Mesendoderm (in vitro differentiated cells): ENCODE measurements at regions not wholly inside any gene's neighbourhood (a gene's known extent, or its start where the extent isn't known, plus 50 kb on each side); places are given as distances from the start of the nearest gene placed in this dataset.

Experiments used
- DNase-seq: peaks from one replicate; pipeline ENCODE4 v3.0.0; 2013
- H2AK5ac ChIP-seq: 2 replicates; pipeline ENCODE4 v1.6.1; 2013; ENCODE audit warnings: low read length, inconsistent platforms
- H2BK120ac ChIP-seq: 2 replicates; pipeline ENCODE4 v1.6.1; 2013; ENCODE audit warnings: low read depth, mild to moderate bottlenecking, low read length, moderate library complexity, mixed read lengths
- H2BK15ac ChIP-seq: replicated peaks from 2 replicates; pipeline ENCODE4 v1.6.1; 2013; ENCODE audit warnings: low read depth, mild to moderate bottlenecking, moderate library complexity
- H2BK5ac ChIP-seq: 2 replicates; pipeline ENCODE4 v1.6.1; 2013; ENCODE audit warnings: low read length, inconsistent platforms
- H3K18ac ChIP-seq: 2 replicates; pipeline ENCODE4 v1.6.1; 2013; ENCODE audit warnings: mild to moderate bottlenecking, low read length, mixed read lengths
- H3K23ac ChIP-seq: one replicate; pipeline ENCODE4 v1.6.1; 2013; ENCODE audit warnings: low read length
- H3K27ac ChIP-seq: 2 replicates; pipeline ENCODE4 v1.5.1; 2013; ENCODE audit warnings: low read depth, mild to moderate bottlenecking, inconsistent platforms, low read length, moderate library complexity
- H3K27me3 ChIP-seq: 2 replicates; pipeline ENCODE4 v1.6.1; 2013; ENCODE audit warnings: low read length, control low read depth, mild to moderate bottlenecking, inconsistent platforms; ENCODE audit not compliant: insufficient read depth, poor library complexity
- H3K36me3 ChIP-seq: 2 replicates; pipeline ENCODE4 v1.6.1; 2013; ENCODE audit warnings: low read length, inconsistent platforms; ENCODE audit not compliant: control insufficient read depth, insufficient read depth
- H3K4ac ChIP-seq: one replicate; pipeline ENCODE4 v1.6.1; 2013; ENCODE audit warnings: low read depth, mild to moderate bottlenecking, low read length, moderate library complexity
- H3K4me1 ChIP-seq: 2 replicates; pipeline ENCODE4 v1.6.1; 2013; ENCODE audit warnings: low read depth, low read length, inconsistent platforms; ENCODE audit not compliant: control insufficient read depth
- H3K4me2 ChIP-seq: 2 replicates; pipeline ENCODE4 v1.6.1; 2013; ENCODE audit warnings: low read length
- H3K4me3 ChIP-seq: 2 replicates; pipeline ENCODE4 v1.5.1; 2013; ENCODE audit warnings: mild to moderate bottlenecking, low read length
- H3K56ac ChIP-seq: one replicate; pipeline ENCODE4 v1.6.1; 2013; ENCODE audit warnings: low read length
- H3K79me1 ChIP-seq: 2 replicates; pipeline ENCODE4 v1.6.1; 2013; ENCODE audit warnings: low read length, inconsistent platforms
- H3K79me2 ChIP-seq: 2 replicates; pipeline ENCODE4 v1.6.1; 2013; ENCODE audit warnings: mild to moderate bottlenecking, low read length; ENCODE audit not compliant: control insufficient read depth, insufficient read depth
- H3K9ac ChIP-seq: 2 replicates; pipeline ENCODE4 v1.6.1; 2013; ENCODE audit warnings: low read length, inconsistent platforms
- H4K5ac ChIP-seq: one replicate; pipeline ENCODE4 v1.6.1; 2013; ENCODE audit warnings: low read length
- H4K8ac ChIP-seq: one replicate; pipeline ENCODE4 v1.6.1; 2013; ENCODE audit warnings: low read depth, mild to moderate bottlenecking, control low read depth, low read length, moderate library complexity
- WGBS: extraction: QIAGEN DNeasy Blood & Tissue Kit; methylation state at CpG from one replicate; pipeline ENCODE4 v1.1.7; 2013; ENCODE audit warnings: low lambda C conversion rate, missing lambda C conversion rate; ENCODE audit not compliant: insufficient coverage; ENCODE audit errors: extremely low coverage; 5-methylcytosine and 5-hydroxymethylcytosine counted together

- Histone ChIP-seq H2BK15ac (no peak overlapping the region), H3K56ac (no peak overlapping the region), H3K79me1 (no peaks in the 10 kb centered on the region), H4K8ac (no peak overlapping the region), H3K4me3 (no peak overlapping the region), H2BK120ac (no peak overlapping the region), H3K27me3 (no peaks in the 10 kb centered on the region), H3K4me2 (no peak overlapping the region), H2AK5ac (no peak overlapping the region), H3K4me1 (no peaks in the 10 kb centered on the region), H3K9ac (no peak overlapping the region), H2BK5ac (no peak overlapping the region), H3K4ac (no peak overlapping the region), H4K5ac (no peak overlapping the region), H3K27ac (no peak overlapping the region), H3K23ac (no peak overlapping the region), H3K18ac (no peak overlapping the region), H3K36me3 (no peaks in the 10 kb centered on the region), H3K79me2 (no peaks in the 10 kb centered on the region)
- no CpG with 5 or more reads among the region's 3 CpGs for WGBS
- no peak for DNase-seq
Observed at GRCh38 chr9:74245866-74246497, 251.2 kb upstream of the RORB start.

- no peak overlapping the region for H2BK5ac ChIP-seq
- H3K79me1 ChIP-seq: no peaks in the 10 kb centered on the region
- H4K8ac ChIP-seq: no peak overlapping the region
- no peak overlapping the region for H4K5ac ChIP-seq
- H3K4me2 ChIP-seq: no peak overlapping the region
- no CpG with 5 or more reads among the region's 4 CpGs for WGBS
- no peak for DNase-seq
- H2BK120ac ChIP-seq: no peak overlapping the region
- no peaks in the 10 kb centered on the region for H3K27me3 ChIP-seq
- no peak overlapping the region for H2AK5ac ChIP-seq
- no peak overlapping the region for H3K4me3 ChIP-seq
- no peak overlapping the region for H3K18ac ChIP-seq
- no peak overlapping the region for H3K23ac ChIP-seq
- H3K56ac ChIP-seq: no peak overlapping the region
- H2BK15ac ChIP-seq: no peak overlapping the region
- H3K27ac ChIP-seq: no peak overlapping the region
- H3K79me2 ChIP-seq: no peaks in the 10 kb centered on the region
- no peaks in the 10 kb centered on the region for H3K4me1 ChIP-seq
- no peak overlapping the region for H3K4ac ChIP-seq
- H3K9ac ChIP-seq: no peak overlapping the region
- H3K36me3 ChIP-seq: no peaks in the 10 kb centered on the region
Observed at GRCh38 chr9:74255489-74255984, 241.6 kb upstream of the RORB start.

GRCh38 chr9:74275872-74276508, 221.1 kb upstream of the RORB start:
- no peak overlapping the region for H3K18ac ChIP-seq
- no peak overlapping the region for H3K23ac ChIP-seq
- H3K36me3 ChIP-seq: no peaks in the 10 kb centered on the region
- no peak overlapping the region for H3K4me3 ChIP-seq
- no peak overlapping the region for H2BK15ac ChIP-seq
- no peak overlapping the region for H2AK5ac ChIP-seq
- H3K27ac ChIP-seq: no peak overlapping the region
- H4K8ac ChIP-seq: no peak overlapping the region
- no peak overlapping the region for H3K56ac ChIP-seq
- WGBS: no CpG with 5 or more reads among the region's 41 CpGs
- H4K5ac ChIP-seq: no peak overlapping the region
- H3K9ac ChIP-seq: no peak overlapping the region
- no peaks in the 10 kb centered on the region for H3K79me2 ChIP-seq
- H3K27me3 ChIP-seq: no peaks in the 10 kb centered on the region
- H3K4me1 ChIP-seq: no peaks in the 10 kb centered on the region
- H2BK120ac ChIP-seq: no peak overlapping the region
- no peak for DNase-seq
- no peak overlapping the region for H3K4me2 ChIP-seq
- H3K79me1 ChIP-seq: no peaks in the 10 kb centered on the region
- no peak overlapping the region for H2BK5ac ChIP-seq
- no peak overlapping the region for H3K4ac ChIP-seq

GRCh38 chr9:74277532-74277931, 219.6 kb upstream of the RORB start:
- H3K79me2 ChIP-seq: no peaks in the 10 kb centered on the region
- H3K4me1 ChIP-seq: no peaks in the 10 kb centered on the region
- H3K4me3 ChIP-seq: no peak overlapping the region
- WGBS: no CpG with 5 or more reads among the region's 3 CpGs
- H3K56ac ChIP-seq: no peak overlapping the region
- H2BK120ac ChIP-seq: no peak overlapping the region
- H4K5ac ChIP-seq: no peak overlapping the region
- no peak overlapping the region for H2BK5ac ChIP-seq
- no peak overlapping the region for H2BK15ac ChIP-seq
- no peaks in the 10 kb centered on the region for H3K27me3 ChIP-seq
- DNase-seq: no peak
- no peaks in the 10 kb centered on the region for H3K36me3 ChIP-seq
- H3K79me1 ChIP-seq: no peaks in the 10 kb centered on the region
- H3K23ac ChIP-seq: no peak overlapping the region
- H3K27ac ChIP-seq: no peak overlapping the region
- no peak overlapping the region for H2AK5ac ChIP-seq
- no peak overlapping the region for H3K9ac ChIP-seq
- no peak overlapping the region for H3K4ac ChIP-seq
- H4K8ac ChIP-seq: no peak overlapping the region
- H3K18ac ChIP-seq: no peak overlapping the region
- H3K4me2 ChIP-seq: no peak overlapping the region

- Histone ChIP-seq H2AK5ac (no peak overlapping the region), H3K79me1 (no peaks in the 10 kb centered on the region), H3K79me2 (no peaks in the 10 kb centered on the region), H4K5ac (no peak overlapping the region), H3K4me1 (no peaks in the 10 kb centered on the region), H2BK5ac (no peak overlapping the region), H3K4ac (no peak overlapping the region), H4K8ac (no peak overlapping the region), H3K18ac (no peak overlapping the region), H3K56ac (no peak overlapping the region), H3K27me3 (no peaks in the 10 kb centered on the region), H2BK120ac (no peak overlapping the region), H3K23ac (no peak overlapping the region), H3K27ac (no peak overlapping the region), H3K4me3 (no peak overlapping the region), H3K9ac (no peak overlapping the region), H2BK15ac (no peak overlapping the region), H3K36me3 (no peaks in the 10 kb centered on the region), H3K4me2 (no peak overlapping the region)
- peak; percentile 54 for DNase-seq
- whole genome bisulfite sequencing: no CpG with 5 or more reads among the region's 1 CpG
Observed at GRCh38 chr9:74281674-74282073, 215.5 kb upstream of the RORB start.
